ENCODE measurements at regions not wholly inside any gene's neighbourhood (a gene's known extent, or its start where the extent isn't known, plus 50 kb on each side); places are given as distances from the start of the nearest gene placed in this dataset.

GRCh38 chr11:69882270-69882608 lies 63.0 kb upstream of the FGF3 start:
- no peak; the same call in 1 of the 2 replicates for TF ChIP-seq CTCF (IDR thresholded peaks at IDR 0.05)
- TF ChIP-seq POLR2AphosphoS5 (IDR thresholded peaks at IDR 0.05; ENCODE audit: low read depth, low read length): no peak
- TF ChIP-seq REST (IDR thresholded peaks at IDR 0.05; ENCODE audit: insufficient read depth in 1 of 2, low read depth in 2 of 2, low read length in 1 of 2): no peak

Measured in Panc1 (cell line).